ENCODE measurements at regions not wholly inside any gene's neighbourhood (a gene's known extent, or its start where the extent isn't known, plus 50 kb on each side); places are given as distances from the start of the nearest gene placed in this dataset.
"Not testable (repeated sequence)": the region's sequence is repeated elsewhere in the genome, so short reads cannot be mapped to it uniquely, and the experiment has no call there.

- not testable (repeated sequence) for H3K4me1 ChIP-seq (ENCODE audit: low read length); H3K79me2 ChIP-seq (ENCODE audit: low read length); H3K9me3 ChIP-seq (ENCODE audit: insufficient read depth, low read length); H3K4me3 ChIP-seq (ENCODE audit: low read length); H3K9ac ChIP-seq (ENCODE audit: low read length); H3K27ac ChIP-seq (ENCODE audit: low read length); H3K36me3 ChIP-seq (replicated peaks; ENCODE audit: low read depth, low read length); H3K4me2 ChIP-seq (ENCODE audit: low read length); H3K27me3 ChIP-seq (ENCODE audit: low read depth, low read length); H4K20me1 ChIP-seq (ENCODE audit: insufficient read depth, low read length); H2AFZ ChIP-seq (ENCODE audit: low read depth, low read length)
These were observed 56.6 kb upstream of the POMZP3 start for GRCh38 chr7:76683631-76684030.

DNA sequence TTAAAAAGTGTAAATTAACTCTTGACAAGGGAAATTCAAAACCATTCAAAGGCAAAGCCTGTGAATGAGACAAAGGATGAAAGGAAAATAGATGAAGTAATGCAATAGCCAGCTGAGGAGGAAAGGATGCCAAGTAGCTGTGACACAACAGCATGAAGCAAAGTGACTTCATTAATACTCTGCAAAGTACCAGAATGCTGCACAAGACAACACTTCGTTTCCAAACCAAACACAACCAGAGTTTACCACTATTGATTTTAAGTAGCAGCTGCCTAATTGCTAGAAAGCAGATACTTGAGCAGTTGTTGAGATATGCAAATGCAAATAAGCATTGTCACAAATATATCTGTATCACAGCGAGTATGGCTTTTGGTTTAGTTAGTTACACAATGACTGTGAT is 54.7 kb upstream of the POMZP3 start:
- H3K27ac ChIP-seq (ENCODE audit: low read length); H3K9me3 ChIP-seq (ENCODE audit: insufficient read depth, low read length); H3K27me3 ChIP-seq (ENCODE audit: low read depth, low read length); H4K20me1 ChIP-seq (ENCODE audit: insufficient read depth, low read length); H3K79me2 ChIP-seq (ENCODE audit: low read length); H2AFZ ChIP-seq (ENCODE audit: low read depth, low read length); H3K36me3 ChIP-seq (replicated peaks; ENCODE audit: low read depth, low read length); H3K4me3 ChIP-seq (ENCODE audit: low read length); H3K9ac ChIP-seq (ENCODE audit: low read length); H3K4me2 ChIP-seq (ENCODE audit: low read length): not testable (repeated sequence)
- H3K4me1 ChIP-seq (ENCODE audit: low read length): peaks cover 11% of the 10 kb centered on the region

DNA sequence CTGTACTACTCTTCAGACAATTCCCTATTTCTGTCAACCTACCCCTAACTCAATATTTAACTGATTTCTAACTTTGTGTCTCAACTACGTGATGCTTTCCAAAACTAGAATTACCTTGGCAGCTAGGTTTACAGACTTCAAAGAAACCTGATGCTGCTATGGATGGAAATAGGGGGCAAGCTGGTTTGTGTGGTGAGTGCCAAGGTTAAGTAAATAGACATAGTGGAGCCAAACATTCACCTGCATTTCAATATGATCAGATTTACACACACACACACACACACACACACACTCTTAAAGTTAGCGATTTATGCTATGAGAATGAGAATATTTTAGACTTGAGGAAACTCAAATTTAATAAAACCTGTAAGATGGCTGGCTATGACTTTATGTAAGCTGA is 52.1 kb upstream of the POMZP3 start:
- not testable (repeated sequence) for H3K4me2 ChIP-seq (ENCODE audit: low read length); H3K27me3 ChIP-seq (ENCODE audit: low read depth, low read length); H3K79me2 ChIP-seq (ENCODE audit: low read length); H3K9me3 ChIP-seq (ENCODE audit: insufficient read depth, low read length); H4K20me1 ChIP-seq (ENCODE audit: insufficient read depth, low read length); H3K27ac ChIP-seq (ENCODE audit: low read length); H3K9ac ChIP-seq (ENCODE audit: low read length); H3K36me3 ChIP-seq (replicated peaks; ENCODE audit: low read depth, low read length); H3K4me3 ChIP-seq (ENCODE audit: low read length); H2AFZ ChIP-seq (ENCODE audit: low read depth, low read length)
- H3K4me1 ChIP-seq (ENCODE audit: low read length): peaks cover 15% of the 10 kb centered on the region

DNA sequence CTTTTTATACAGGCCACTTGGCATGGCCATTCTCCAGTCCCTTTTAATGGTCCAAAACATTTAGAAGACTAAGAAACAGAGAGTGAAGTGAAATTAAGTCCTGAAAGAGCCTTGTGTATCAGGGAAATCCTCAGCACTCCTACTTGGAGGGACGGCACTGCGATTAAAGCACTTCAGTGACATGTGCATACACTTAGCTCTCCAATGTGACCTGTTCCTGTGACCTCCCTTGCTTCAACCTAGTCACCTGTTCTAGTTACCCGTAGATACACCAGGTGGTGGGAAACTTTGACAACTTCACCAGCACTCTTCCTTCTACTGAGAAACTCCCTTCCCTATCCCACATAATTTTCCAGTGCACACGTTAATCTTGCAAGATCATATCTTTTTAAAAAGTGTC is 51.4 kb upstream of the POMZP3 start:
- H3K9me3 ChIP-seq (ENCODE audit: insufficient read depth, low read length); H2AFZ ChIP-seq (ENCODE audit: low read depth, low read length); H3K79me2 ChIP-seq (ENCODE audit: low read length); H3K9ac ChIP-seq (ENCODE audit: low read length); H3K4me2 ChIP-seq (ENCODE audit: low read length); H3K27ac ChIP-seq (ENCODE audit: low read length); H4K20me1 ChIP-seq (ENCODE audit: insufficient read depth, low read length); H3K36me3 ChIP-seq (replicated peaks; ENCODE audit: low read depth, low read length); H3K4me3 ChIP-seq (ENCODE audit: low read length); H3K27me3 ChIP-seq (ENCODE audit: low read depth, low read length): not testable (repeated sequence)
- peaks cover 15% of the 10 kb centered on the region for H3K4me1 ChIP-seq (ENCODE audit: low read length)

GRCh38 chr7:76676890-76677289 is 49.8 kb upstream of the POMZP3 start:
- H3K36me3 ChIP-seq (replicated peaks; ENCODE audit: low read depth, low read length); H3K4me3 ChIP-seq (ENCODE audit: low read length); H3K9me3 ChIP-seq (ENCODE audit: insufficient read depth, low read length); H3K79me2 ChIP-seq (ENCODE audit: low read length); H4K20me1 ChIP-seq (ENCODE audit: insufficient read depth, low read length); H3K9ac ChIP-seq (ENCODE audit: low read length); H3K27me3 ChIP-seq (ENCODE audit: low read depth, low read length); H2AFZ ChIP-seq (ENCODE audit: low read depth, low read length): not testable (repeated sequence)
- peaks cover 15% of the 10 kb centered on the region for H3K4me1 ChIP-seq (ENCODE audit: low read length)
- H3K27ac ChIP-seq (ENCODE audit: low read length): peak overlapping the region; percentile 29; the same call in 1 of the 2 replicates
- H3K4me2 ChIP-seq (ENCODE audit: low read length): peak overlapping the region; percentile 33; the same call in 1 of the 2 replicates
